ENCODE measurements at regions not wholly inside any gene's neighbourhood (a gene's known extent, or its start where the extent isn't known, plus 50 kb on each side); places are given as distances from the start of the nearest gene placed in this dataset.

DNA sequence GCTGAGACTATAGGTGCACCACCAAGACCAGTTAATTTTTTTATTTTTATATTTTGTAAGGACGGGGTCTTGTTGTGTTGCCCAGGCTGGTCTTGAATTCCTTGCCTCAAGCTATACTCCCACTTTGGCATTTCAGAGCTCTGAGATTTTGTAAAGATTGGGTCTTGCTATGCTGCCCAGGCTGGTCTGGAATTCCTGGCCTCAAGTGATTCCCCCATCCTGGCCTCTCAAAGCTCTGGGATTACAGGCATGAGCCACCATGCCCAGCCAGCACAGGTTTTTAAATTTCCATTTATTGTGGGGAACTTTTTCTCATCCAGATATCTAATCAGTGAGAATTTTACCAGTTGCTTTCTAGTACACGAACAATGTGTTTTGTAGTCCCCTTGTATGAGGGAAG lies 156.1 kb upstream of the VLDLR start:
- peaks cover 2 to 5% of the 10 kb centered on the region in 2 donors for H3K4me1 Mint-ChIP-seq
- no peaks in the 10 kb centered on the region for H3K36me3 Mint-ChIP-seq
- peaks cover 7 to 9% of the 10 kb centered on the region in 2 donors for H3K9me3 Mint-ChIP-seq
- H3K27me3 Mint-ChIP-seq, result peaks cover 10 to 30% of the 10 kb centered on the region in 2 donors
- H3K27ac Mint-ChIP-seq, result no peak overlapping the region
- no peak overlapping the region for H3K4me3 Mint-ChIP-seq
- DNase-seq, result no peak
- no peak for ATAC-seq (replicated peaks)

GRCh38 chr9:2465921-2466460 lies 155.6 kb upstream of the VLDLR start:
- H3K4me3 Mint-ChIP-seq, result no peak overlapping the region
- peaks cover 2 to 5% of the 10 kb centered on the region in 2 donors for H3K4me1 Mint-ChIP-seq
- DNase-seq (peak; percentile 5), ATAC-seq (replicated peaks) (peak; percentile 96 to 98)
- H3K27me3 Mint-ChIP-seq, result peaks cover 10 to 30% of the 10 kb centered on the region in 2 donors
- H3K36me3 Mint-ChIP-seq, result no peaks in the 10 kb centered on the region
- no peak overlapping the region for H3K27ac Mint-ChIP-seq
- H3K9me3 Mint-ChIP-seq, result peaks cover 7 to 9% of the 10 kb centered on the region in 2 donors

DNA sequence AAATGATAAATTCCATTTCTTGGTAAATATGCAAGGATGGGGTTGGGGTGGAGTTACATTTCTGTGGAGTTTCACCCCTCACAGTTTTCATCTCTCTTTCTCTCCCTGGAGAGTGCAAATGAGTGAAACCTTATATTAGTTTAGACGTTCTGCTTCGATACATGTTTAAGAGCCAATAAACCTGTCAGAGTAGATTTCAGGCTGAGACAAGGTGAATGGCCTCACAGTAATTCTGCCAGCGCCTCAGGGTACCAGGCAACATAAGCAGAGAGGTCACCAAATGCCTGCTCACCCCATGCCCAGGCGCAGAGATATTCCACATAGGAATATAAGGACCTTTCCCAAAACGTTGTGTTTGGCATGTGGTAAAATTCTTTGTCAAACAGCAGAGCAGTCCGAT lies 154.9 kb upstream of the VLDLR start:
- H3K27me3 Mint-ChIP-seq, result peaks cover 5 to 23% of the 10 kb centered on the region in 2 donors
- ATAC-seq (replicated peaks) (no peak), DNase-seq (no peak)
- H3K36me3 Mint-ChIP-seq, result no peaks in the 10 kb centered on the region
- no peak overlapping the region for H3K27ac Mint-ChIP-seq
- H3K4me1 Mint-ChIP-seq, result peaks cover 2 to 5% of the 10 kb centered on the region in 2 donors
- H3K4me3 Mint-ChIP-seq, result no peak overlapping the region
- peaks cover 7 to 8% of the 10 kb centered on the region in 2 donors for H3K9me3 Mint-ChIP-seq

GRCh38 chr9:2469681-2470221 lies 151.8 kb upstream of the VLDLR start:
- no peak overlapping the region for H3K4me3 Mint-ChIP-seq
- peaks cover 2 to 21% of the 10 kb centered on the region in 2 donors for H3K27me3 Mint-ChIP-seq
- peaks cover 2 to 5% of the 10 kb centered on the region in 2 donors for H3K4me1 Mint-ChIP-seq
- H3K27ac Mint-ChIP-seq, result no peak overlapping the region
- peak in 1 of 2 donors; percentile 38 for ATAC-seq (replicated peaks)
- peaks cover under 1 to 2% of the 10 kb centered on the region in 2 donors for H3K9me3 Mint-ChIP-seq
- H3K36me3 Mint-ChIP-seq, result no peaks in the 10 kb centered on the region
- DNase-seq, result no peak

DNA sequence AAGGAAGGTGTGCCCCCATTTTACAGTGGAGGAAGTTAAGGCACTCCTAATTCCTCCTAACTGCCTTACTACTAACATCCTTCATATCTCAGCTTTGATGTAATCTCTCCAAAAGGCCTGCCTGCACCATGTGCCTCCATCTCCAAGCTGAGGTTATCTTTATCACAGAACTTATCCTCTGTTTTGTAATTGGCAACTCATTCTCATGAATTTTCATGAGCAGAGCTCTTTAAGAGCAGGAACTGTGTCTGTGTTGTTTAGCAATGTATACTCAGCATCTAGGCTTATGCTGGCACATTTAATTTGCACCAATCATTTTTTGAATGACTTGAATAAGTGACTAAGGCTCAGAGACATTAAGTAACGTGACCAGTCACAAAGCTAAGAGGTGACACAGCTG lies 147.9 kb upstream of the VLDLR start:
- no peaks in the 10 kb centered on the region for H3K9me3 Mint-ChIP-seq
- DNase-seq, result no peak
- H3K27ac Mint-ChIP-seq, result no peak overlapping the region
- H3K36me3 Mint-ChIP-seq, result no peaks in the 10 kb centered on the region
- peaks cover 0 to under 1% of the 10 kb centered on the region in 2 donors for H3K27me3 Mint-ChIP-seq
- no peak for ATAC-seq (replicated peaks)
- H3K4me3 Mint-ChIP-seq, result no peak overlapping the region
- H3K4me1 Mint-ChIP-seq, result no peaks in the 10 kb centered on the region

GRCh38 chr9:2477755-2478154 lies 143.8 kb upstream of the VLDLR start:
- Mint-ChIP-seq H3K27ac (no peak overlapping the region), H3K4me1 (no peaks in the 10 kb centered on the region), H3K9me3 (no peaks in the 10 kb centered on the region), H3K36me3 (no peaks in the 10 kb centered on the region), H3K27me3 (no peaks in the 10 kb centered on the region), H3K4me3 (no peak overlapping the region)
- DNase-seq (no peak), ATAC-seq (replicated peaks) (no peak)

- no peak overlapping the region for H3K27ac Mint-ChIP-seq
- H3K36me3 Mint-ChIP-seq, result no peaks in the 10 kb centered on the region
- no peak overlapping the region for H3K4me3 Mint-ChIP-seq
- no peaks in the 10 kb centered on the region for H3K4me1 Mint-ChIP-seq
- no peak for ATAC-seq (replicated peaks)
- H3K9me3 Mint-ChIP-seq, result no peaks in the 10 kb centered on the region
- no peak for DNase-seq
- H3K27me3 Mint-ChIP-seq, result no peaks in the 10 kb centered on the region
These were observed 143.2 kb upstream of the VLDLR start for GRCh38 chr9:2478421-2478820.

DNA sequence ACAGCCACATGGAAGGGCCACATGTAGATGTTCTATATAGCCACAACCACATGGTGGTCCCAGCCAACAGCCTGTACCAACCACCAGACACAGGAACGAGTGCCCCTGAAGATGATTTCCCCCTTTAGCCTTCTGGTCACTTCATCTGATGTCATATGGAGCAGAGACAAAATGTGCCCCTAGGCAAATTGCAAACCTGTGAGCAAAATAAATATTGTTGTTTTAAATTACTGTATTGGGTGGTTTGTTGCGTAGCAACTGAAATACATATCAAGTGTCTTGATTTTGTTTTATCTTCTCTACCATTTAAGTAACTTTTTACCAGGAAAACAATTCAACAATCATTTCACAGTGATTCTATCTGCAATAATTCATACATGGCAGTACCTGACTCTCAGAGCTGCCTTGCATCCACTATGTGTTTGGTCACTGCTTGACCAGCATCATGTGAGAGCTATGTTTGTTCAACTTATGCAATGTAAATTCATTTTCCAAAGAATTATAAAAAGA lies 142.5 kb upstream of the VLDLR start:
- Mint-ChIP-seq H3K9me3 (no peaks in the 10 kb centered on the region), H3K4me1 (no peaks in the 10 kb centered on the region), H3K36me3 (no peaks in the 10 kb centered on the region), H3K27me3 (peaks cover 0 to 1% of the 10 kb centered on the region in 2 donors), H3K27ac (no peak overlapping the region), H3K4me3 (no peak overlapping the region)
- DNase-seq, result no peak
- no peak for ATAC-seq (replicated peaks)

GRCh38 chr9:2480255-2480837 lies 141.2 kb upstream of the VLDLR start:
- peaks cover 0 to 6% of the 10 kb centered on the region in 2 donors for H3K27me3 Mint-ChIP-seq
- DNase-seq, result no peak
- H3K4me1 Mint-ChIP-seq, result no peaks in the 10 kb centered on the region
- no peak for ATAC-seq (replicated peaks)
- H3K9me3 Mint-ChIP-seq, result no peaks in the 10 kb centered on the region
- no peak overlapping the region for H3K4me3 Mint-ChIP-seq
- no peak overlapping the region for H3K27ac Mint-ChIP-seq
- H3K36me3 Mint-ChIP-seq, result no peaks in the 10 kb centered on the region

DNA sequence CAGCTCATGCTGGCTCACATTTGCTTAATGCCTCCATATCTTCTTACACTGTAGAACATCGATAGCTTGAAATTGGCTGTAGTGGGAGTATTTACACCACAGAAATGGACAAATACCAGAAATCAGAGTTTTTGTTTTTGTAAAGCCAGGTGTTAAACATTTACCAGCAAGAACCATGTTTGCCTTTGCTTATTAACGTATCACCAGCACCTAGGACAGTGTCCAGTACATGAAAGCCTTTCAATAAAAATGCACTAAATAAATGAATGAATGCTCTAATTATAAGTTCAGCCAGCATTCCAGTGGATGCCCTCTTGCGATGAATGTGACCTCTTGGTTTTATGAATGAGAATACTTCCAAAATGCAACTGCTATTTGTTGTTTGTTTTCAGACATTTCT lies 140.4 kb upstream of the VLDLR start:
- no peaks in the 10 kb centered on the region for H3K4me1 Mint-ChIP-seq
- no peak for DNase-seq
- H3K27me3 Mint-ChIP-seq, result peaks cover 0 to 6% of the 10 kb centered on the region in 2 donors
- H3K27ac Mint-ChIP-seq, result no peak overlapping the region
- H3K36me3 Mint-ChIP-seq, result no peaks in the 10 kb centered on the region
- no peaks in the 10 kb centered on the region for H3K9me3 Mint-ChIP-seq
- no peak overlapping the region for H3K4me3 Mint-ChIP-seq
- no peak for ATAC-seq (replicated peaks)

DNA sequence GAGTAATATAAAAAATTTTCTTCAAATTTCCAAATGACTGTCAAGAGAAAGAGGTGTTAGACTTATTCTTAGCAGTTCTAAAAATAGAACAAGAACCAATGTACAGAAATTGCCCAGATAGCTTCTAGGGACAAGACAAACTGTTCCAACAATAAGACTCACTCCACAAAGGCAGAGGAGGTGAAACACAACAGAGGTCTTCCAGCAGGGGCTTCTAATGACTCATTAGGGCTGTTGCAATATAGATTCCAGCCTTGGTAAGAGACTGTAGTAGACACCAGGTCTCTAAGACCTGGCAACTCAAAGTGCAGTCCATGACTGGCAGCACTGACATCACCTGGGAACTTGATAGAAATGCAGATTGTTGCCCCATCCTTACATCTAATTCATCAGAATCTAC lies 134.6 kb upstream of the VLDLR start:
- Mint-ChIP-seq H3K4me1 (no peaks in the 10 kb centered on the region), H3K36me3 (no peaks in the 10 kb centered on the region), H3K4me3 (no peak overlapping the region), H3K9me3 (no peaks in the 10 kb centered on the region), H3K27ac (no peak overlapping the region), H3K27me3 (peaks cover 4 to 6% of the 10 kb centered on the region in 2 donors)
- ATAC-seq (replicated peaks) (no peak), DNase-seq (no peak)

- H3K4me3 Mint-ChIP-seq, result no peak overlapping the region
- ATAC-seq (replicated peaks), result no peak
These were observed 131.7 kb upstream of the VLDLR start for GRCh38 chr9:2489838-2490314.

GRCh38 chr9:2492161-2492560 lies 129.4 kb upstream of the VLDLR start:
- Mint-ChIP-seq H3K4me3 (no peak overlapping the region), H3K36me3 (no peaks in the 10 kb centered on the region), H3K4me1 (no peaks in the 10 kb centered on the region), H3K27ac (no peak overlapping the region), H3K27me3 (peaks cover 6 to 8% of the 10 kb centered on the region in 2 donors), H3K9me3 (no peaks in the 10 kb centered on the region)
- ATAC-seq (replicated peaks), result no peak
- DNase-seq, result no peak

More at GRCh38 chr9:2489838-2490314, 131.7 kb upstream of the VLDLR start:
- Mint-ChIP-seq H3K9me3 (no peaks in the 10 kb centered on the region), H3K27me3 (peaks cover 6 to 8% of the 10 kb centered on the region in 2 donors), H3K36me3 (no peaks in the 10 kb centered on the region), H3K27ac (no peak overlapping the region), H3K4me1 (no peaks in the 10 kb centered on the region)
- no peak for DNase-seq

GRCh38 chr9:2493109-2493508 lies 128.5 kb upstream of the VLDLR start:
- Mint-ChIP-seq H3K36me3 (no peaks in the 10 kb centered on the region), H3K27me3 (peaks cover 6 to 8% of the 10 kb centered on the region in 2 donors), H3K4me3 (no peak overlapping the region), H3K4me1 (no peaks in the 10 kb centered on the region), H3K27ac (no peak overlapping the region), H3K9me3 (no peaks in the 10 kb centered on the region)
- DNase-seq (no peak), ATAC-seq (replicated peaks) (no peak)

- ATAC-seq (replicated peaks) (no peak), DNase-seq (no peak)
- Mint-ChIP-seq H3K36me3 (no peaks in the 10 kb centered on the region), H3K4me3 (no peak overlapping the region), H3K4me1 (no peaks in the 10 kb centered on the region), H3K27ac (no peak overlapping the region), H3K27me3 (peaks cover 6 to 8% of the 10 kb centered on the region in 2 donors), H3K9me3 (no peaks in the 10 kb centered on the region)
These were observed 128.1 kb upstream of the VLDLR start for GRCh38 chr9:2493529-2493928.
